Choroid plexus epithelial cell (primary cell): ENCODE measurements at regions not wholly inside any gene's neighbourhood (a gene's known extent, or its start where the extent isn't known, plus 50 kb on each side); places are given as distances from the start of the nearest gene placed in this dataset.

Experiments used
- DNase-seq: peaks from one replicate; pipeline ENCODE4 v3.0.0-alpha.2; 2010; ENCODE audit warnings: low read depth
- H3K4me3 ChIP-seq: 2 replicates; pipeline ENCODE4 v1.5.1; 2011; ENCODE audit warnings: low read depth, mild to moderate bottlenecking, control low read depth, low read length, moderate library complexity
- CTCF ChIP-seq: conservative IDR thresholded peaks from 2 replicates; pipeline ENCODE4 v1.5.1; 2011; ENCODE audit warnings: low read depth, mild to moderate bottlenecking, control low read depth, inconsistent platforms, low read length, moderate library complexity

GRCh38 chr13:63628310-63628709 is 2212.7 kb upstream of the PCDH20 start:
- TF ChIP-seq CTCF, result no peak
- DNase-seq, result no peak
- H3K4me3 ChIP-seq, result no peak overlapping the region

- no peak for TF ChIP-seq CTCF
- peak; percentile 9 for DNase-seq
These were observed 2210.2 kb upstream of the PCDH20 start for GRCh38 chr13:63625869-63626268.

GRCh38 chr13:63614874-63615612 is 2199.4 kb upstream of the PCDH20 start:
- peak; percentile 27 for DNase-seq
- no peak for TF ChIP-seq CTCF
- H3K4me3 ChIP-seq, result no peak overlapping the region

More at GRCh38 chr13:63625869-63626268, 2210.2 kb upstream of the PCDH20 start:
- no peak overlapping the region for H3K4me3 ChIP-seq

- no peak for DNase-seq
- TF ChIP-seq CTCF, result no peak
- no peak overlapping the region for H3K4me3 ChIP-seq
These were observed 2191.5 kb upstream of the PCDH20 start for GRCh38 chr13:63607153-63607552.

- DNase-seq, result no peak
- H3K4me3 ChIP-seq, result no peak overlapping the region
- TF ChIP-seq CTCF, result no peak
These were observed 2190.3 kb upstream of the PCDH20 start for GRCh38 chr13:63605962-63606361.

- DNase-seq, result no peak
- TF ChIP-seq CTCF, result no peak
These were observed 2189.8 kb upstream of the PCDH20 start for GRCh38 chr13:63605403-63605802.

DNA sequence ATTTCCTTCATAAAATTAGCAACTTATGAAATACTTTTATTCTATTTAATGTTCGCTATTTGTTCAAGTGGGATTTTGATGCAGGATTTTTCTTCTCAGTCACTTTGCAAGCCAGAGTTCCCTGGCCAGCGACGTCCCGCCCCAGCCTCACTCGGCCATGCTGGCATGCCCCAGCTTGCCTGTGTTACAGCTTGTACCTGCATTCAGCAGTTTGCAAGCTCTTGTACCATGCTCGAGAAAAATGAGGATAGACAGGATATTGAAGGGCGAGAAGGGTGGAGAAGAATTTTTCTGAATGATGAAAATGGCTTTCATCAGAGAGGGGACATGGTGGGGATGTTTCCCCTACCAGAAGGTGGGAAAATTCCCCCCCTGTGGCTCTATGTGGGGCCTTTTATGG is 2180.2 kb upstream of the PCDH20 start:
- H3K4me3 ChIP-seq, result no peak overlapping the region
- DNase-seq, result no peak
- no peak for TF ChIP-seq CTCF

More at GRCh38 chr13:63605403-63605802, 2189.8 kb upstream of the PCDH20 start:
- no peak overlapping the region for H3K4me3 ChIP-seq
